Stimulated activated CD4-positive, alpha-beta T cell treated with anti-CD3 and anti-CD28 coated beads, Interleukin-15, amount 100 ng/mL, for 24 hours (primary cell): ENCODE measurements at regions not wholly inside any gene's neighbourhood (a gene's known extent, or its start where the extent isn't known, plus 50 kb on each side); places are given as distances from the start of the nearest gene placed in this dataset.

Experiments
- DNase-seq: peaks from one replicate; pipeline ENCODE4 v3.0.0-alpha.2; 2020

DNA sequence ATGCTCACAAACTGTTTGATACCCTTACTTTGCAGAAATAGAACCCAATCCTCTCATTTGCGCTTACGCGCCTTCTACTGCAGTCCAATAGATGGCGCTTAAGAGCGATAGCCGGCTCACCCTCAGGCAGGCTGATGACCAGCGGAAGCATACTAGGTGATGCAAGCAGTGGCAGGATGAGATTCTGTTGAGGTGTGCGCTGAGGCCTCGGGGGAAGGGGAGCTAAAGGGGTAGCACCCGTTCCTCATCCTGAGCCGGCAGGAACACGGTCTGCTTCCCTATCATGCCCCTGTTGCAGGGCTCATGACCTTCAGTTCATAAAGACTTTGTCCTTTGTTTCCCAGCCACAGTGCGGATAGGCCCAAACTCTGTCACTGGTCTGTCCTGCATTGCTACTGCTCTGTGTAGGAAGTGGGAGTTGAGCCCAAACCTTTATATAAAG is 628.9 kb downstream of the TLL1 start:
- DNase-seq = no peak

DNA sequence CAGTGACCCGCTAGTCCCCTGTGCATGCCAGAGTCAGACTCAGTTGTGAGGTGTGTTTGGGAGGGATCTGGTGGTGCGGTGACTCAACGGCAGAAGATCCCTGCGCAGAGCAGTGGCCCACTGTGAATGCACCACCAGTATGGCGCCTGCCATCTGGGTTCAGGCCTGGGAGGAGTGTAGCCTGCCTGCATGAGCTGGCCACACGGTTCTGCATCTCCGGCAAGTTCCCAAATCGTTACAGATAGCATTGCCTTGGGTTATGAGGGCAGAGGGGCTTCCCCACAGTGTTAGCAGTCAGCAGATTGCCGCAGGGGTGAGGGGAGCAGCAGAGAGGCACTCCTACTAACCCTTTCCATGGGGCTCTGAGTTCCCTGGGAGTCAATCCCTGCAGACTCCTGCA is 629.6 kb downstream of the TLL1 start:
- DNase-seq = no peak

DNA sequence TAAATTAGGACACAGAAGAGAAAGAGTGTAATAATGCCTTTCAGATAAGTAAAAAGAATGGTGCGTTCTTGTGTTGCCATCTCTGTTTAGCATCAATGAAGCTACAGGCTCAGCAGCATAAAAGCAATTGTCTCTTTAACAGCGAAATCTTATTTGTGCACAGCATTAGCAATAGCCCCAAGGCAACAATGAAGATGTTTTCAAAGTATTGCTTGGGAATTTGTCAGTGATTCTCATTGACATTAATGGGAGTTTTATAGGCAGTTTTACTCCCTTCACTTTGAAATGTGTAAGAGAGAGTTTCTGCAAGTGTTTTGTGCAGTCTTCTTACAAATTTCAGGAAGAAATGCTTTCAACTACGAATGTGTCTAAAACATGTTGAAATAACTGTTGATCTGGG is 633.0 kb downstream of the TLL1 start:
- no peak for DNase-seq

DNA sequence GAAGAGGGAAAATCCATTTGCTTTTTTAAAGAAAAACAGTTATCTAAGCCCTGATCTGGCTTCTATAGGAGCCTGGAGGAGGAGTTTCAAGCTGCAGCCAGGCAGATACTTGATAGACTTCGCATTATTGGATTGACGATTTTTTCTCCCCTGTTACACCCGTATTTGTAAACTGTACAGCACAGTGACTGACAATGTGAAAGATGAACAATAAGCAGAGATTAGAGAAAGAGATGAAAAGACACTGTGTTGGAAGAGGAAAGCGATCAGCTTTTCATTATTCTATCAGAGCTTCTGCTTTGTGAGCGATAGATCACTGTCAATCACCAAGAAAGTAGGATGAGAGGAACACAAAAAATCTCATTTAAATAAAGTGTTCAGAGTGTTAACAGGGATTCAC is 639.2 kb downstream of the TLL1 start:
- no peak for DNase-seq

DNA sequence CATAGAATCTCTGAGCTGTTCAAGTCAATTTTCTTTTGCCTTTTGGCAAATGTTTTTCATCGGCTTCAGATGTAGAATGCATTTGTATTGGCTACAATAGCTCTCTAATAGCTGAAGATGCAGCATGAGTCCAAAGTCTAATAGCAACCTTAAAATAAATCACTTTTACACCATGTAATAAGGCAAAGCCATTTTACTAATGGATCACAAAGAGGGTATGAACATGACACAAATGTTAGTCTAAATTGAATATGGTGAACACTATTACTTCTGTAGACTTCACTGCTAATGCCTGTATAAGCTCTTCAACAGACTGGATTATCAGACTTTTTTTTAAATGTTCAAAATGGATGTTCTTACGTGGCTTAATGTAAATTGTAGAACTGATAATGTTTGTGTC is 645.3 kb downstream of the TLL1 start:
- no peak for DNase-seq

DNA sequence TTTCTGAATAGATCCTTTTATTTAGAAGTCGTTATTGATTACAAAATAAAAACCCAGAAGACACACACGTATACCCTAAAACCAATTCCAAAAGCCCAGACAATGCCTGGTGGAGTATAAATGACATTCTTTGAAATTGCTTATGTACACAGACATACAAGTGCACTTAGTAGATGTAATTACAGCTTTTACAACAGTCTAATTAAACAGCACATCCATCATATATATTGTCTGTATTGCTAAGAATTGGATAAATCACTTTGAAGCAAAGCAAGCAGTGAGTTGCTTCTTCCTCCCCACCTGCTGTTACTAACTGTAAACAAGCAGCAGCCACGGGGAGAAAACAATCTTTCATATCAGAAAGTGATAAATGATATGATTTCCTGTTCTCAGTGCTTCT is 645.7 kb downstream of the TLL1 start:
- no peak for DNase-seq

DNA sequence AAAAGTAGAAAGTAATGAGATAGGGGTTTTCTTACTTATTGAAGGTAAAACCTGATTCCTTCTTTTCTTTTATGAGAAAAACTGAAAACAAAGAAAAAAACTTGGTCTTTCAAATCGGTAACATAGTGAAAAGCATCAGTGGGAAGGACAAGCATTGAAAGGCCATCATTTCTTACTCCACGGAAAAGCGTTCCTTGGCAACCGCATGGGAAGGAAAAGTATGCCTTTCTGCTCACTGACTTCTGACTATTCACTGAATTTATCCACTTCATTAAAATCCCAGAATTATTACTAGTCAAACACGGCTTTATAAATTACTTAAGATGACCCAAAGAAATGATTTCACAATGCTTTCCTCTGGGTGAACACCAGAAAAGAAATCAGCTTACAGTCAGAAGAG is 646.7 kb downstream of the TLL1 start:
- DNase-seq = no peak

DNA sequence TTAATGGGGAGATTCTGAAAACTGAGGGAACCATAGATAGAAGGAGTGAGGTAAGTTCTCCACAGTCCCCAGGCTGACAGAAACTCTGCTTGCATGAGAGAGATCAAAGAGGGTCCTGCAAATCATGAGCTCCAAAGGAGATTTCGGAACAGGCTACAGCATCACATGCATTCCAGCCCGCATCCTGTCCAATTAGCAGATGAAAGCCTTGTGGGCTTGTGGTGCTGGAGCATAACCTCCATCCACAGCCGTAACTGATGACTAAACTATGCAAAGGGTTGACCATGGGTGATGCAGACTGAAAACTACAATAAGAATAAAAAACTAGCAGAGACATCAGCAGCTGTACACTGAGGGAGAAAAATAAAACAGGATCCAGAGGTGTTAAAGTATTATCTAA is 654.5 kb downstream of the TLL1 start:
- no peak for DNase-seq

DNA sequence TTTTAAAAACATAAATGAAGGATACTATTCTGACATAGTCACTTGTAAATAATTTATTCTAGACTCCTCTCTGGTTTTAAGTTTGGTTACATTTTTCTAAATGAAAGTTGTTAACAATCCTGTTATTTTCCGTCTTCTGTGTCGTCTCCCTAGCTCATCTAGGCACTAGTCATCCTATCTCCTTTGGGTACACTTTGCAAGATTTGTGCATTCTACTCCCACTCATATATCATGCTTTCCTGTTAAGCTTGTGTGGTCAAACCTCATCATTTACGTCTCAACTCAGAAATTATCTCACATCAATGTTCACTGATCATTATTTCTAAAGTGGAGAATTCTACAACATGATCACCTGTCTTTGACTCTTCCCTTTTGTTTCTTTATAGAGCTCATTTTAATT is 658.7 kb downstream of the TLL1 start:
- no peak for DNase-seq

DNA sequence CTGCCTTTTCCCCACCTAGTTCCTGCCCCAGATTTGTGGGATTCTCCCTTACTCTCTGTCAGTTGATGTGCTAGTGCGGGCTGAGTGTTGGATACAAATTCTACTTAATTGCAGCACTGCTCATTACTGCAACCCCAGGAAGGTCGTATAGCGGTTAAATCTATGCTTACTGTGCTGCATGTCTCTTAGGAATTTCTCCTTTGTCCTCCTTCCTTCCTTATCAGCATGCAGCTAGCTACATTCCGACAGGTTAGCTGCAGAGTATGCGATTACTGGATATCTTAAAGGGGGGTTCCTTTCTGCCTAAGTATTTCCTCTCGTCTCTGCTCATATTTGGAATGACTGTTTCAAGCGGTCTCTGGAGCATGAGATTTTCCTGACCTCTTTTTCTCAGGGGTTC is 662.8 kb downstream of the TLL1 start:
- DNase-seq = no peak

DNA sequence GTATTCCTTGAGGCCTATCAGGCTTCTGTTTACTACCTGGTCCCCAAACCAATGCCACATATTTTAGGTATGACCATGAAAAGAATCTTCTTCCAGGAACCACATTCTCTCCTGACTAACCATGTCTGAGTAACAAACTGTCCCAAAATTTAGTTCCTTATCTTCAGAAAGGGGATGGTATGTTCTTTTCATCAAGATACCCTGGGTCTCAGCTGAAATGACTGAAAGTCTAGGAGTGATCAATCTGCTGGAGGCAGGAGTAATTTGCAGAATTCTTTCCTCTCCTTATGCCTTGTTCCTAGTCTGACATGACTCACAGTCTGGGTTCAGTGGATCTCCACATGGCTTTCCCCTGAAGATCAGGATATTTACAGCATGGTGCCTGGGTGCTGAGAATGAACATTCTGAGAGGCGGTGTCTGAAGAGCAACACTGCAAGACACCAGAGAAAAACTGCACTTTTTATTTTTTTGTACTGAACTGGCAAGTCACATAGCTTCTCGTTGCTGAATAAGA is 665.5 kb downstream of the TLL1 start:
- no peak for DNase-seq

DNA sequence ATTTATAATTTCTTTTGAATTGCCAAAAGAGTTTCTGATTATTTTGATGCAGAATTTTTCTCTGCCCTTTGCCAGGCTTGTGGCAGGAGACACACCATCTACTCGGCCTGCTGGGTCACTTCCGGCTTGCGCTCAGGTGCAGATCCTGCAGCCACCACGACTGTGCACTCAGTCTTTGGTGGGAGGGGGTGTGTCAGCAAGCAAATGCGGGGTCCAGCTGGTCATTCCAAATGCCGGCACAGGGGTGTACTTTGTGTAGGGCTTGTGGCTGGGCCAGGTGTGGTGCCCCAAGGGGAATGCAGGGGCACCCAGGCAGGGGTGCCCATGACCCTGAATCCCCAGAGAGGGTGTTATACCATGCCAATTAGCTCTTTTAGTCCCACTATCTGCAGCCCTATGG is 673.0 kb downstream of the TLL1 start:
- DNase-seq = no peak

DNA sequence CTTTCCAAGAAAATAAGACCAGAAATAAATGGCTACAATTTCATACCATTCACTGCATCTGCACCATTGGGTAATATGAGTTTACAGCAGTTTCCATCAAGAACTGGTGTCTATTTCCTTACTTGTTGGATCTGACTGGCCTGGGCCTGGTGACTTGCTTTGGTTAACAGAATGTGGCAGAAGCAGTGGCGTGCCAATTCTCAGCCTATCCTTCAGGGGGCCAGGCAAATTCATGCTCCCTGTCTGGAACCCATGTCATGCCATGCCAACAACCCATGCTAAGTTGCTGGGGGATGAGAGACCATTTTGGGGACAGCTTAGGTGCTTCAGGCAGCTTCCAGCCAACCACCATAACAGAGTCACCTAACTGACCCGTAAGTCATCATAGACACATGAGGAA is 656.7 kb downstream of the SPOCK3 start:
- no peak for DNase-seq

DNA sequence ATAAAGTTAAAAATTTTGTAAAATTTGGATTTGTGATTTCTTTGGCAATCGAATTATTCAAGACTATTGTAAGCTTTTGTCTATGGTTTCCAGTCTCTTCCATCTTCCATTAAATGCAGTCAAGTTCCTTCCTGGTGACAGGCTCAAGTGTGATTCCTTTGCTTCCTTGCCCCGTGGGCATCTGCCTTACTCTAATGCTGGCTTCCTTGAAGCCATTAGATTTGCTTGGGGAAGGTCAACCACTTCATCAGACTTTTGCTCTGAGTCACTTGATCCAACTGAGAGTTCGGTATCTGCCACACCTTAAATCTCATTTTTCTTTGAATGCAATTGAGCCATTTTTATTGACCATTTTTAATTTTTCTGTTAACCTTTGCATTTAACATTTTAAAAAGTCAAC is 648.8 kb downstream of the SPOCK3 start:
- no peak for DNase-seq

DNA sequence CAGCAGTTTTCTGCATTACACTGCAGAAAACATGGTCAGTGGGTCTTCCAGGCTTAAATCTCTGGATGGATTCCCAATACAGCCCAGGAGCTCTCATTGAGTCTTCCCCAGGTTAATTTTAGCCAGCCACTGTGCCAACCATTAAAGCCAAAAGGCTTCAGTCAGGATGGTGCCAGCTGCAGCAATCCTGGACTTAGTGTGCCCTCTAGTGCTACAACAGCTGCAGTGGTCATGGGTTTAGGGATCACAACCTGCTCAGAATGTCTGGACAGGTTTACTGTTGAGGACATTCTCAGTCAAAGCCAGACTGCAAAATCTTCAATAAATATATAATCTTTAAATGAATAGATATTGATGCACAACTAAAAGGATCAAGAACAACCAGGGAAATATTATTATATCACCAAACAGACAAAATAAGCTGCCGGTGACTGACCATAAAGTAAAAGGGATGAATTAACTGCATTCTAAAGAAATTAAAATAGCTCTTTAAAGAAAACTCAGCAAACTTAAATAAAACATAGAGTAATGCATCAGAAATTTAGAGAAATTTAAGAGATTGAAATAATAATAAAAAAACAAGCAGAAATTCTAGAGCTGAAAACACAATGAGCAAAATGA is 639.9 kb downstream of the SPOCK3 start:
- DNase-seq = no peak

DNA sequence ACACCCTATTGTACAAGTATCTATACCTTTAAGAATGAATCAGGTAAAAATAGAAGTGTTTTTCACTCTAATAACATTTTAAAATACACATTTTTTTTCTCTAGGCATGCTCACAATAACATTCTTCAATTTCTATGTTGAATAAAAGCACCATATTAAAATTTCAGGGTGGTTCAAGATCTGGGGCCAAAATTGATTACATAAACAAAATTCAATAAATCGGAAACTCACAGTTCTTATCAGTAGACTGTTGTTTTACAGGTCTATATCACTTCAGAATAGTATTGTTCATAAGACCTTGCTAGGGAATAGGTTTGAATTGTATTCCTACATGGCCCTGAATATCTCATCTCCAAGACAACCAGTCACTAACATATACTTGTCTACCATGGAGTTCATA is 634.0 kb downstream of the SPOCK3 start:
- DNase-seq = no peak

DNA sequence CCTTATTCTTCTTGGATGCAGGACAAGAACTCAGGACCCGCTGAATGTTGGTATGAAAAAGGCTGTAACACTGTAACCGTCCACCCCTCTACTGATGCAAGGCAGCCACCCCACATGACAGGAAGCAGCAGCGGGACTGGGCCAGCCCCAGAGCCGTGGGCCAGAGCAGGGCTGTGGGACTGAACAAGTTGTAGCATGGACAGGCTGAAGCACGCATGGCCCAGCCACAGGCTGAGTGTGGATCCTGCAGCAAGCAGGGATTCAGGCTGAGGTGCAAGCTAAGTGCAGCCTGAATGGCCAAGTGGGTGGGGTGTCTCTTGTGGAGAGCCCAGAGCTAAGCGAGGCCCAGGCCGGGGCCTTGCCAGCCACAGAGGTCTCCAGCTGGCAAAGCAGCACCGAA is 632.2 kb downstream of the SPOCK3 start:
- DNase-seq = no peak

DNA sequence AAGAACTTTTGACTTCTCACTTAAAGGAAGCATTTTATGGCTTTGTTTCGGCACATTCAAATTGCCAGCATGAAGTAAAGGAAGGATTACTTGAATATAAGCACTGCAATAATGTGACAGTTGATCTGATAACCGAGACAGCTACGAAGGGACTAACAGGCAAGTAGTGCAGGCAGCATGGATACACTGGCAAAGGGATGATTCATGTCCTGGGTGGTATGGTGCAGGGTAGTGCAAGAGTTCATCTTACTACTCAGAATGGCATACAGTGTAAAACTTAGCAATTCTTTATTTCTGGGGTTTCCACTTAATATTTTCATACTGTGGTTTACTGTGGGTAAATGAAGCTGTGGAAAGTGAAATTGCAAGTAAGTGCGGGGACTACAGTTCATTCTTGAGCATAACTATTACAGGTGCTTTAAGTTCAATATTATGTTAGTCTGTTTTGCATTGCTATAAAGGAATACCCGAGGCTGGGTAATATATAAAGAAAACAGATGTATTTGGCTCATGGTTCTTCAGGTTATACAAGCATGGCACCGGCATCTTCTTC is 611.8 kb downstream of the SPOCK3 start:
- DNase-seq = no peak

DNA sequence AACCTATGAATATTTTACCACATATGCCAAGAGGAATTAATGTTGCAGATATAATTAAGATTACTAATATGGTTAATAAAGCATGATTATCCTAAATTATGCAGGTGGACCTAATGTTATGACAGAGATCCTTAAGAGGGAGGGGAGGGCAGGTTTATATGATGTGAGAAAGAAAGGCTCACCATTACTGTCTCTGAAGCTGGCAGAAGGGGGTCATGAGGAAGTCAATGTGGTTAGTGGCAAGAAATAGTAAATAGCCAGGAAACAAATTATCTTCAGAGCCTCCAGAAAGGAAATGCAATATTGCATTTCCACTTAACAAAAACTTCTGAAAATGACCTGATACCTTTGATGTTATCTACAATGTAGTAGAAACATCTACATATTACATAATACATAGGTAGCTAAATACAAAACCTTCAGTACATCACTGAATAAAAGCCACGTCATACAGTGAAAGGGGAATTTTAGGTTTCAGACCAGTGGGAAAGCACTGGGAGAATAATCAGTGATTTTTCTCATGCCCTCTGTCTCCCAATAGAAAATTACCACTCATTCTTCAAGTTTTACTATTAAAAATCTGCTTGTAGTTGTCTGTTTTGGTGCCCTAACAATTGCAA is 609.2 kb downstream of the SPOCK3 start:
- DNase-seq = no peak

DNA sequence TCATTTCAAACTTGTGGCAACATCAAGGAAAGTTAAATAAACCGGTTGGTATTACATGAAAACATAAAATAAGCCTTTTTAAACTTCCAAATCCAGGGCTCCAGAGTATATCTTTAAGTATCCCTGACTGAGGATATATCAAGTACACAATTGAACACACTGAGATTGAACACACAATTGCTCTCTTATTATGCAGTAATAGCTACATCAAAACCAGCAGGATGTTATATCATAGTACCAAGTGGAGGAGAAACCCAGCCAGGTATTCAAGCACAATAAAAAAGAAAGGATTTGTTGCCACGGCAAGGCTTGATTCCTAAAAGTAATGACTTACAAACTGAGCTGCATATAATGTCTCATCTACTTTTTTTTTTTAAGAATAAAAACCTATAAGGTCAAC is 605.8 kb downstream of the SPOCK3 start:
- no peak for DNase-seq

DNA sequence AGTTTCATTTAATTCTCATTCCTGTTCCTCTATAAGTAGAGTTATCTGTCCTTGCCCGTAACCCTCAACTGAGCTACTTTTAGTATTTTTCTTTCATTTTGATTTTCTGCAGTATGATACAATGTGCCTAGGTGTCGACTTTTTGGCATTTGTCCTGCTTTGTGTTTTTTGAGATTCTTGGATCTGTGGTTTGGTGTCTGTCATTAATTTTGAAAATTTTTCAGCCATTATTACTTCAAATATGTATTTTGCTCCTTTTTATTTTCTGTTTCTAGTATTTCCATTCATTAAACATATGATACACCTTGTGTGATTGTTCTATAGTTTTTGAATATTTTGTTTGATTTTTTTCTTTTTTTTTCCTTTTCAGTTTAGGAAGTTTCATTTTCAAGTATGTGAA is 598.9 kb downstream of the SPOCK3 start:
- no peak for DNase-seq

DNA sequence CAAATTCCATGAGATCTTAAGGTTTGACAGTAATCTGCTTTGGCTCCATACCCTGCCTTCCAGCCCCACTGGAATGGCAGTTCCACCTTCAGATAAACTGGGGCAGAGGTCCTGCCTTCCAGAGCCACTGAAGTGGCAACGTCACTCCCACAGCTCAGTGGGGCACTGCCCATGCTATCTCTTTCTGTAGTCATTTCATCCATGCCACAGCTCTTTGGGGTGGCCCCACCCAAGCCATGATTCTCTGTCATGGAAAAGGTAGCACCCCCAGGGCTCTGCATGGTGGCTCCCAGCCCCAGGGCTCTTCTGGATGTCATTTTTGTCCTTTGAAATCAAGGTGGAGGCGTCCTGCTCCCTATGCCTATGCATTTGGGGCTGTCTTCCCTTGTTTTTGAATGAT is 596.5 kb downstream of the SPOCK3 start:
- DNase-seq = no peak

DNA sequence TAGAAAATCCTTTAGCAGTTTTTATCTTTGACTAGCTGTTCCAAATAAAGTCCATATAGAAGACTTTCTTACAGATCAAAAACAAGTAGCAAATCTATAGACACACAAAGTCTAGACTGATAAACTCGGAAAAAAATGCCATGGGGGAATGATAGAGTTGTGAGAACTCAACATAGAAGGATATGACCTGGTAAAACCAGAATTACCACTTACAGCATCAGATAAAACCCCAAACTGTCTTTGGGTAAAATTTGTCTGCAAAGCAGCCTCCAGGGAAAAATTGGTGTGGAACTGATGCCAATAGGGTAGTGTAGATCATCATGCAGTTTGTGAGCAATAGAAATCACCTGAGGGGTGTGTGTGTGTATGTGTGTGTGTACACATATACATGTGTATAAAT is 579.1 kb downstream of the SPOCK3 start:
- DNase-seq = no peak

DNA sequence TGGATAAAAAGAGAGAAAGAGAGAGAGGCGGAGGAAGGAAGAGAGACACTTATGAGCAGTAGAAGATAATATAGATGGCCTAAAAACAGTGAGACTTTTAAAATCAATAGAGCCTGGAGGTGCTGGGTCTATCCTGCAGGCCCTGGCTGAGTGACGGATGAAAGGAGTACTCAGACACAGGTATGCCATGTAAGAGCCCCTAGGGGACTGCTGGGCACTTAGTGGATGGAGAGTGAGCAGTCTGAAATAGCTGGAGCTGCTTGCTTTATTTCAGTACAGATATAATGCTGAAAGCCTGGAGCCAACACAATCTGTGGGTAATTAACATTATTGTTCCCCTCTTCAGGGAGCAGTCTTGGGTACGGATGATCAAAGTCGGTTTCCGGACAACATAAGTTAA is 578.6 kb downstream of the SPOCK3 start:
- no peak for DNase-seq

DNA sequence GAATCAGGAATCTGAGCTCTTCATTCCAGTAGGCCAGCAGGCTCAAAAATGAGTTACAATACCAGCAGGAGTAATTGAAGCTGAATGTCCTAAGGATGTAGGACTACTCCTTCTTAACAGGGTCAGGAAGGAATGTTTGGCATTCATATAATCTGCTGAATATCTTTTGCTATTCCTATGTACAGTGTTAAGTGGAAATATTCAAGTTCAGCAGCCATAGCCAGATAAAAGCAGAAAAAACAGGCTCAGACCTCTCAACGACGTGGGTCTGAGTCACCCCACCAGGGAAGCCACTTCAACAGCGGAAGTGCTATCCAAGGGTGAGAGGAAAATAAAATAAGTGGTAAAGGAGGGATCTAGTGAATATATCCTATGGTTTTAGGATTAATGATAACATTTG is 577.0 kb downstream of the SPOCK3 start:
- DNase-seq = no peak
